ENCODE measurements at regions not wholly inside any gene's neighbourhood (a gene's known extent, or its start where the extent isn't known, plus 50 kb on each side); places are given as distances from the start of the nearest gene placed in this dataset.
"Not testable (repeated sequence)": the region's sequence is repeated elsewhere in the genome, so short reads cannot be mapped to it uniquely, and the experiment has no call there.

DNA sequence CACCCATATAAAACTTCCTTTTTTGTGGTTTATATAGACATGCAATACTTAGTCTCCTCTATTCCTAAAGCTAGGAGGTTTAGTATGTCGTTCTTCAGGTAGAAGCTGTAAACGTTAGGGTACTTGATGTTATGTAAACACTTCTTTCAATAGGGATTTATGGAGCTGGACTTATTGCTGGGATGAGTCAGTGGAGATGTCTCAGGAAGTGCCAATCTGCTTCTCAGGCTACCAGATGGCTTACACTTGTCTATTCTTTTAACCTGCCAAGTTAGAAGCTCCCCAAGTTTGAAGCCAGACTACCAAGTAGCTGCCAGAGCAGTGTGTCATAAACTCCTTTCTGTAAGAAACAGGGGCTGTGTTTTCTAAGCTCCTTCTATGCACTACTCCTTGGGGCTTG lies 756.5 kb upstream of the LRRTM1 start:
- peak; percentile 3 for DNase-seq (ENCODE audit: low read depth)

DNA sequence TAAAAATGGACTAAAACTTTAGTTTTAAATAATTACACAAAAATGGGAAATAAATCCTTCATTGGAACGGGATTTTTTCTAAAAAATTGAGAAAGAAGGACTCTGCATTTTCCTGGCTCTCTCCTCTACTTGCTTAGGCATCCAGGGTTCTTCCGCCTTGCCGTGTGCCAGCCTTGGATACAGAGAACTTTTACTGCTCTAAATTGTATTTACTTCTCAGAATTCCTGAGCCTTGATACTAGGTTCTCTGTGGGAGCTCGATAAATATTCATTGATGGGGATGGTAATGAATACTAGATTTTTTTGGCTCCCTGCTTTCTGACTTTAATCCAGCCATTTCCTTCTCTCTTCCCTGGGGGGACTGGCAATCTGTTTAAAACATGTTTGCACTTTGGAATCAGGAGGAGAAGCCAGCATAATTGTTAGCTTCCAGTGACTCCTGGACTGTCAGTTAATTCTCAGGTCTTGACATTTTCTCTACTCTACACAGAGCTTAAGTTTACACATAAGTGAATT lies 746.1 kb upstream of the LRRTM1 start:
- no peak for DNase-seq (ENCODE audit: low read depth)

GRCh38 chr2:81043681-81044080 lies 739.1 kb upstream of the LRRTM1 start:
- no peak for DNase-seq (ENCODE audit: low read depth)

- DNase-seq (ENCODE audit: low read depth) = peak; percentile 41
Observed at GRCh38 chr2:81007104-81007503, 702.6 kb upstream of the LRRTM1 start.

- DNase-seq (ENCODE audit: low read depth) = no peak
Observed at GRCh38 chr2:81002906-81003305, 698.4 kb upstream of the LRRTM1 start.

GRCh38 chr2:80987466-80987865 lies 682.9 kb upstream of the LRRTM1 start:
- DNase-seq (ENCODE audit: low read depth) = no peak

DNA sequence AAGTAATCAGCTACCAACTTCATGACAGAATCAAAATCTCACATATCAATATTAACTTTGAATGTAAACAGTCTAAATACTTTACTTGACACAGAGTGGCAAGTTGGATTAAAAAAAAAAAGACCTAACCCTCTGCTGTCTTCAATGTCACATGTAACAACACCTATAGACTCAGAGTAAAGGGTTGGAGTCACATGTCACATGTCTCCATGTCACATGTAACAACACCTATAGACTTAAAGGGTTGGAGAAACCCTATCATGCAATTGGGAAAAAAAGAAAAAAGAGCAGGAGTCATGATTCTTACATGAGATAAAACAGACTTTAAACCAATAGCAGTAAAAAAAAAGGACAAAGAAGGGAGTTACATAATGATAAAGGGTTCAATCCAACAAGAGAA lies 665.3 kb upstream of the LRRTM1 start:
- no peak for DNase-seq (ENCODE audit: low read depth)

- DNase-seq (ENCODE audit: low read depth) = no peak
Observed at GRCh38 chr2:80968450-80968849, 663.9 kb upstream of the LRRTM1 start.

GRCh38 chr2:80947601-80948130 lies 643.1 kb upstream of the LRRTM1 start:
- DNase-seq (ENCODE audit: low read depth) = no peak

DNA sequence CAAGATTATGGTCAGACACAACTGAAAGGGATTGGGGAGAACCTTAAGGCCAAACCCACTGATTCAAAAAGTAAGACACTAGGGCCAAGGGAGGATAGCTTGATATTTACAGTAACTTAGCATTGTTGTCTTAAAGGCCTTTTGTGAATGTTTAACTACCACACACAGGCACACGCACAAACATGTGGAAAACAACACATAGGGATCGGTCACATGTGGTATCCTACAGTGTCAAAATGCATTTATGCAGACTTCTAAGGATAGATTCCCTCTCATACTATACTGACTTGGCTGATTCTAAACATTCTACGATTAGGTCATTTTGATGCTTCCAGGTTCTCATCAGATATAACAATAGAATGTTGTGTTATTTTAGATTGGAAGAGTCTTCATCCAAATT lies 638.9 kb upstream of the LRRTM1 start:
- DNase-seq (ENCODE audit: low read depth) = no peak

GRCh38 chr2:80942766-80943165 lies 638.2 kb upstream of the LRRTM1 start:
- DNase-seq (ENCODE audit: low read depth) = no peak

DNA sequence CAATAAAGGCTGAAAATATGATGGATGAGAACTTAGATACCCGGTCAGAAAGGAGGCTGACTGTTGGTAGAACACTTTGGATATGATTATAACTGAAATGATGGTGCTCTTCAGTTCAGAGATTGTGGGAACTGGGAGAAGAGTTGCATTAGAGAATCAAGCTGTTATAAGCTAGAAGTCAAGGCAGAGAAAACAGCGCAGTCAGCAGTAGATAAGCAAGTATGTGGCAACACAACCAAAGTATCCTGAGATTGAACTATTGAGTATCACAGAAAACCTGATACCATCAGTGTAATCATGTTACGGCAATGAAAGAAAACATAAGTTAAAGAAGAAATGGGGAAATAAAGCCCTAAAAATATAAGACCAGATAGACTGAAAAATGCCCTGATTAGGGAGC lies 633.9 kb upstream of the LRRTM1 start:
- no peak for DNase-seq (ENCODE audit: low read depth)

- DNase-seq (ENCODE audit: low read depth) = not testable (repeated sequence)
Observed at GRCh38 chr2:80931820-80932219, 627.3 kb upstream of the LRRTM1 start.

- DNase-seq (ENCODE audit: low read depth) = no peak
Observed at GRCh38 chr2:80930777-80931176, 626.2 kb upstream of the LRRTM1 start.

DNA sequence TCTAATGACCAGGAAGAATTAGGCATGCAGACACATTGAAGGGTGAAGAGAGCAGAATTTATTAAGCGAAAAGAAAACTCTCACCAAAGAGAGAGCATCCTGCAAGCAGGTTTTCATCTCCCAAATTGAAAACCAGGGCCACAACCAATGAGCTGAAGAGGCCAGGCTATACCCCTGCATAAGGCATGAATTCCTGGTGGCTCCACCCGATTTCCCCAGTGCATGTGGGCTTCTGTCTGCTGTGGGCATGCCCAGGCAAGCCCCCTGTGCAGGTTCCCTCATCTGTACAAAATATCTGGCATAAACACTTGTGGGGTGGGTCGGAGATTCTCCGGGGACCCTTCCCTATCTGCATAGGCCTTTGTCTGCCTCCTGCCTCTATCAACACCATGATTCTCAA lies 621.6 kb upstream of the LRRTM1 start:
- DNase-seq (ENCODE audit: low read depth) = no peak

DNA sequence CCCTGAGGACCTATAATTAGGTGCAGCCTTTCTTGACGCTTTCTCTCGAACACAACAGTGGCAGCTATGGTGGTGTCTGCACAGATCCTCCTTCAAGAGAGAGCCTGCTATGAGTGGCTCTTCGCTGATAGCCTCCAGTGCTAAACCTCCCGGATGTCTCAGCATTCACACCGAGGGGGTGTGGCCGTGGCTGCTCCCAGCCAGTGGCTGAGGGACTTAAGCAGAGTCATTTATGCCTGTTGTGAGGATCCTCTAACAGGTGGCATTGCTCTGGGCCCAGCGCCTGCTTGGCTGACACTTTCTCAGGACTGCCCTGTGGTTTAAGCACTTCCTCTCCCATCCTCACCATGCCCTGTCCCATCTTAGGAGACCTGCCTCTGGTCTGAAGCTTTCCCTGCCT lies 592.0 kb upstream of the LRRTM1 start:
- DNase-seq (ENCODE audit: low read depth) = no peak

GRCh38 chr2:80894486-80894885 lies 589.9 kb upstream of the LRRTM1 start:
- no peak for DNase-seq (ENCODE audit: low read depth)

- no peak for DNase-seq (ENCODE audit: low read depth)
Observed at GRCh38 chr2:80893711-80894110, 589.2 kb upstream of the LRRTM1 start.

- DNase-seq (ENCODE audit: low read depth) = no peak
Observed at GRCh38 chr2:80889009-80889408, 584.5 kb upstream of the LRRTM1 start.

DNA sequence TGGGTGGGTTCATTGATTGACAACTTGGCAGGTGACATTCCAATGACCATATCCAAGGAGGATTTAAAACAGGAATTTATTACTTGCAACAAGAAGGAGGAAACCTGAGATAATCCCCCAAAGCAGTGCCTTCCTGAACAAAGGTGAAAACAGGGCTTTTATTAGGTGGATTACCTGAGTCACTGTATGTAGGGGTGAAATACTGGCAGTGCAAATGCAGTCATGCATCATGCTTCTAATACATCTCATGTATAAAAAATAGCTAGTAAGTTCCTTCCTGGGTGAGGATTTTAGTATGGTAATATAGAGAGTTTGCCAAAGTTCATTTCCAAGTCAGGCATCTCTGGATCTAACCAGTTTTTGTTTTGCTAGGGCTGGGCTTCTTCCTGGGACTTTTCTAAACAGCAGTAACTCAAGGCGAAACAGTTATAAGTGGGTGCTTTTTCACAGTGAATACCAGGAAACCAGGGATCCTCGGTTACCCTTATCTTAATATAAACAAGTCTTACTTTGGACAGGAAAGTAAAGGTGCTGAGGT lies 583.4 kb upstream of the LRRTM1 start:
- no peak for DNase-seq (ENCODE audit: low read depth)

DNA sequence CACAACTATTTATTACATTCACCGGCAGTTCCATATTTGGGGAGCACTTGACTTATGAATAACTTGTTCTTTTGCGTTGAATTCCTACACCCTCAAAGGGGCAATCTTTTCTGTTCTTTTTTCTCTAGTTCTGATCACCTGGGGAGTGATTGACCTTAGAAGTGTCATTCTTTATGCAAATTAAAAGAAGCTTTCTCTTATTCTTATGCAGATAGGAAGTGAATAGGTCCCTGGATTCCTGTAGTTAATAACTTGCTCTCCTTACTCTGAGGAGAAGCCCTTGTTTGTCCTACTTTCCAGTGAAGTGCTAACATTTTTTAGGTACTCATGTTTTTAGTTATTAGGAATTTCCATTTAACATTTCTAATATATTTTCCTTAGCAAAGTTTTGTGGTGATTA lies 569.8 kb upstream of the LRRTM1 start:
- DNase-seq (ENCODE audit: low read depth) = no peak

GRCh38 chr2:80869858-80870438 lies 565.4 kb upstream of the LRRTM1 start:
- no peak for DNase-seq (ENCODE audit: low read depth)

GRCh38 chr2:80863147-80863714 lies 558.7 kb upstream of the LRRTM1 start:
- DNase-seq (ENCODE audit: low read depth) = no peak

GRCh38 chr2:80858965-80859364 lies 554.4 kb upstream of the LRRTM1 start:
- DNase-seq (ENCODE audit: low read depth) = no peak
